ENCODE measurements at regions not wholly inside any gene's neighbourhood (a gene's known extent, or its start where the extent isn't known, plus 50 kb on each side); places are given as distances from the start of the nearest gene placed in this dataset.

GRCh38 chr2:7866825-7867224 lies 815.0 kb upstream of the ID2 start:
- TF ChIP-seq POLR2A (IDR thresholded peaks at IDR 0.05) (no peak), CTCF (IDR thresholded peaks at IDR 0.05) (no peak)

Data from heart left ventricle (tissue), 13 donors.